TTC549 (cell line): ENCODE measurements at regions not wholly inside any gene's neighbourhood (a gene's known extent, or its start where the extent isn't known, plus 50 kb on each side); places are given as distances from the start of the nearest gene placed in this dataset.

Experiments used
- FAIRE-seq: peaks from 2 replicates; lab custom pipeline; 2012; peaks lifted over from hg19 to GRCh38; lab: Jason Lieb, UNC

DNA sequence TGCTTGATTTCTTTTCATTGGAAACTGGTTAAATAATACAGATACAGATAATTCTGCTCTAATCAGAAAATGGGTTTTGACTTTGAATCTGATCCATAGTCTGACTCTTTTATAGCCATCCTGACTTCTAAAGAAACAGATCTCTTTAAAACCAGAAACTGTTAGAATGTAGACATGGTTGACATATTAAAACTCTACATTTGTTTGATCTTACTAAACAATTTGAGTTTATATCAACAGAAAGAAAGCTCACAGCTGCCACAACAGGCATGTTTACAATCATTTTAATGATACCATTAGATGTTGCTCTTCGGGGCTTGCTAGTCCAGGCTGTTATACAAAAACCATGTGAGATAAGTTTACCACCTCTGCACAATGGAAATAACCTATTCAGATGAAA, 193.0 kb upstream of the SEMA3A start:
- FAIRE-seq = no peak

DNA sequence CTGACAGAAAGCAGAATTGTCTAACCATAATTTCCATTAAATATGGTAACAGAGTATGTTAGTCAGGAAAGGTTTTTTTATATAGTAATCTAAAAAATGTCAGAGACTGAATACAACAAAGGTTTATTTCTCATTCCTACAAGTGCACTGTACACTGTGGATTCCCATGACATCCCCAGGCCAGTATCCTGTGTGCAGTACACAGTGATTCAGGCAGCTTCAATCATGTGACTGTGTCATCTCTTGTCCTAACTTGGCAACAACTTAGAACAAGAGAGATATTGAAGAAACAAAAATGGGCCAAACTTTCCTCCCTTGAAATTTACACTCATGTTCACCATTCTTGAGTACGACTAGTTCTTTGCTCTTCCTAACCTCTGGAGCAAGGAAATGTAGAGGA, 189.8 kb upstream of the SEMA3A start:
- FAIRE-seq = no peak

DNA sequence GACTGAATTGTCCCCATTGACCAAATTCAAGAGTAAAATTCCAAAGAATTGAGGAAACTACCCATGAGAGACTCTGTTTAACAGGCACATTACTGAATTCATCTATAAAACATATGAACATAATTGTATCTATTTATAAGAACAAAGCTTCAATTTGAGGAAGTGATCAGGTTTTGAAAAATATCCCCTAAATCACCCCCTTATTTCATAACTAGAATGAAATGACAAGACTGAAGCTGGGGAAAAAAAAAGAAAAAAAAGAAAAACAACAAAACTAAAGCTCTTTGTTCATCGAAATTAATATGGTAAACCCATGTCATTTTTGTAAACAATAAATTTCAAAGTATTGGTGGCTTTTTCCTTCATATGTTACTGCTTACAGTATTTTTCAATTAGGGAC, 184.9 kb upstream of the SEMA3A start:
- FAIRE-seq = no peak

DNA sequence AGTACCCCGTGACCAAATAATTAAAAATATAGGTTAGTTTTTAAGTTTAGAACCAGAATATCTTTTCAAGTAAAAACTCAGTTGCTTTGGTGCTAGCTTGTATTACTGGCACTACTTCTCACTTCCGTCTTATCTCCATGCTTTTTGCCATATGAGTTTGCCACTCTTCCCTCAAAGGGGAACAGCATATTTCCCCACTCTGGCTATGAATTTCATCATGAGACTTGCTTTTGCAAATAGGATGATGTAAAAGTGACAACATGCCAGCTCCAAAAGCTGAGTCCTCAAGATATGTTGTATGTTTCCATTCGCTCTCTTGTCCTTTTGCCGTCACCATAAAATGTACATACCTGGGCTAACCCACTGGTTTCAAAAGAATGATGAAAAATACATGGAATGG, 178.1 kb upstream of the SEMA3A start:
- no peak for FAIRE-seq

DNA sequence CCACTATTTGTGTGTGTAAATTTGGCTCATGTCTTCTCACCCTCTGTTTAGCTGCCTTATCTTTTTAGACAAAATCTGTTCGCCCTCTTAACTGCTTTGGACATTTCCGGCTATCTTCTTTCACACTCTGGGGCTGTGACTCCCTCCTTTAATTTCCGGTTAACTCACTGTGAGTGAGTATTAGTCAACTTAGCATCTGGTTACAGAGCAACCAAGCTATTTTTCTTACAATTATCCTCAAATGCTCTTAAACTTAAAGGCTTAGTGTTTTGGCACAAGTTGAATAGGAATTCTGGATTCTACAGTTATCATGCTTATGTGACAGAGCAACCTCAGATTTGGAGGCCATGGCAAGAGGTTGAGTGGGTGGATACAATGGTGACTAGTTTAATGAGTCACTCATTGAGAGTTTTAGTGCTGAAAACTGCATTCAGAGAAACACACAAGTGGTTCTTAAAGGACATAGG, 177.6 kb upstream of the SEMA3A start:
- no peak for FAIRE-seq

- no peak for FAIRE-seq
Measured at GRCh38 chr7:84370114-84370513, 175.5 kb upstream of the SEMA3A start.

- no peak for FAIRE-seq
Measured at GRCh38 chr7:84368122-84368521, 173.5 kb upstream of the SEMA3A start.

DNA sequence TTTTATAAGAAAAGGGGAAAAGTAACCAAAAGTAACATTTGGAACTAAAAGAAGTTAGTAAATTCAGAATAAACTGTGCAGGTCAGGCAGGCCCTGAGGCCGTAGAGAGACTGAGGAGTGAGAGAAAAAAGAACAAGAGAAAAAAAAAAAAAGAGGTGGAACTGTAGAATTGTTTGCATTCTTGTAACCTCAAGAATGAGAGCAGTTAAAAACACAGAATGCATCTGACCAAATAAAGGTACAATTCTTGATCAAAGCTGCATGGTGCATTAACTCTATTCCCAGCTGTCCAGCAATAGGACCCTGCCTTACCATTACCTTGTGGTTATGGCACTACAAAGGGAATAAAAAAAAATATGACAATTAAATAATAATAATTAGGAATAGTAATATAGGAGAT, 170.1 kb upstream of the SEMA3A start:
- no peak for FAIRE-seq

GRCh38 chr7:84363741-84364140, 169.2 kb upstream of the SEMA3A start:
- FAIRE-seq = no peak

DNA sequence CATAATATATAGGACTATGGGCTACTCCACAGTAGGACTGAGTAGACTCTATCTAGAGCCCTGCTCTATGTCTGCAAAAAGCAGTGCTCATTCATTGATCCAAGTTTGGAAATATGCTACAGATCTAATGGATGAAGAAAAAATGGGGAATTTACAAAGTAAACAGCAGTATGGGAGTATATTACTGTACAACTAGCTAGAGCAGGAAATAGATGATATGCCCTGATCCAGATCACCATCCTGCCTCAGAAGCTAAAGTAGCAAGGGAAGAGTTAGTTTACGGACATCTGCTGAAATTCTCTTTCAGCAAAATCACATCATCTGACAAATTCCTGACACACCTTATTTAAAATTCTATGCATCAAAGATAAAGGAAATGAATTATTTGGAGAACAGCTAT, 168.2 kb upstream of the SEMA3A start:
- FAIRE-seq = no peak

- FAIRE-seq = no peak
Measured at GRCh38 chr7:84362360-84362759, 167.8 kb upstream of the SEMA3A start.

DNA sequence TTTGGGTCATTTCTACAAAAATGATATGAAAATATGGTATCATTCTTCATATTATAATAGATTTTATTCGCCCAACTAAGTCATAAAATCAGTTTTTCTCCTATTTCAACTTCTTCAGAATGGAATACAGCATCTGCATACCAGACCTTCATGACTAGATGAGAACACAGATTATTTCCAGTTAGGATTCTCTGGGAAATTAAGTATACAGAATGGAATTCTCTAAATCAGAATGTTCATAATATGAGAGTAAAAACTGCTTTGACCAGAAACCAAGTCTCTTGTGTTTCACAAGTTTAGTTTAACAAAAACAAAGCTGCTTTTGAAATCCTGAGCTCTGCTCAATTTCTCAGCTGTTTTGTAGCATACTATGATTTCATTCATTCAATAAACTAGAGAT, 160.3 kb upstream of the SEMA3A start:
- no peak for FAIRE-seq

DNA sequence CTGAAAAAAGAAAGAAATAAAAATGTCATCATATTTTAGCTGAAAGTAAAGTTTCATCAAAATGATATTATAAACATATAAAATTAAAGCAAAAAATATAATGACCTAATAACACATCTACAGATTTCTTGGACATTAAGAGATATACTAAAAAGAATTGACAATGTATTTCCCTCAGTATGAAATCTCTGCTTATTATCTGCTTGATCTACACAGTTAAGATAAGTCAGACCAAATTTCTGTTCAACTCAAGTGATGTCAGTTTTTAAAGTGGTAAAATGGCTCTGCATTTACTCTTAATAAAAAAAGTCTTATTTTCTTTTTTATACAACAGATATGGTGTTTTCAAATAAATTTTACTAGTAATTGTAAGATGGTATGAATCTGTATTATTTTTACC, 159.4 kb upstream of the SEMA3A start:
- no peak for FAIRE-seq

DNA sequence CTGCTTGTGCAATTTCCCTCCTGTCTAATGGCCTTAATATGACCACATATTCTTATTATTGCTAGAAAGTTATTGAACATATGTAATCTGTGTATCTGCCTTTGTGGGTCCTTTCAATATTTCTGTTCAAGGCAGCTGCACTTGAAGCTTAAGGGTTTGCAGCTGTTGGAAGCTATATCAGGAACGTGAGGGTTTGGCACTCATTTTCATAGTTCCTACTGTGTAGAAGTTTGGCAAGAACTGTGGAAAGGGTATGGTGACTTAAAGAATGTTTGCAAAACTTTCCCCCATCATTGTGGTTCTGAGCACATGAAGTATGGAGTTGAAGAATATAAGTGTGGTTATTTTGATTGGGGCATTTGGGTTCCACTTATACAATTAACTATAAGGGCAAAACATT, 144.7 kb upstream of the SEMA3A start:
- no peak for FAIRE-seq

DNA sequence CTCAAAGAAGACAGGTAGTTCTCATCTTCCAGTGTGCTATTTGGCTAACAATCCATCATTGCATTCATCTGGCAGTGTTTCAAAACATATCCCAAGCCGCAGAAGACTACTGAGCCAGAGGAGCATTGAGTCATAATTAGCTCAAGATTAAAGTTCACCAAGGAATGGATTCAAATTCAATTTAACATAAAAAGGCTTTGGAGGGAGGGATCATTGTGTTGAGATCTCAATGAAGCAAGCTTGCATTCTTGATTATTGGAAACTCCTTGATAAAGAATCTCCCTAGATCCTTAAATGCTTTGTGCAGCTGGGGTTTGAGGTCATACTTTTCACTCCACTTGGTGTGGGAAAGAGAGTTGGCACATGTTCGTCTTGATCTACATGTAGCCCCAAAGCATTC, 142.8 kb upstream of the SEMA3A start:
- FAIRE-seq = no peak

DNA sequence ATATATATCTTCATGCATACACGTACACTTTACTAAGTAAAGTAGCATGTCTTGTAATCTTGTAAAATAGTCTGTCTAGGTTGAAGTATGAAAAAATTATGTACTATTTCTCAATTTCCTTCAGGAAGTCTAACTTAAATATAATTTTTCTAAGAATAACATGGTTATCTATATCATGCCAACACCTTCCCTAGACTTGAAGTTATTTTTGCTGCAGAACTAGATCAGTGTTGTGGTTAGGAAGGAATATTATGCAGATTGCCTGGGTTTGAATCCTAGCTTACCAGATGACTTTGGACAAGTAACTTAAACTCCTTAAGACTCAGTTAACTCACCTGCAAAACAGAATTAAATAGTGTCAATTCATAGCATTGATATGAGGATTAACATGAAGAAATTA, 142.2 kb upstream of the SEMA3A start:
- no peak for FAIRE-seq

GRCh38 chr7:84336303-84336702, 141.7 kb upstream of the SEMA3A start:
- FAIRE-seq = no peak

DNA sequence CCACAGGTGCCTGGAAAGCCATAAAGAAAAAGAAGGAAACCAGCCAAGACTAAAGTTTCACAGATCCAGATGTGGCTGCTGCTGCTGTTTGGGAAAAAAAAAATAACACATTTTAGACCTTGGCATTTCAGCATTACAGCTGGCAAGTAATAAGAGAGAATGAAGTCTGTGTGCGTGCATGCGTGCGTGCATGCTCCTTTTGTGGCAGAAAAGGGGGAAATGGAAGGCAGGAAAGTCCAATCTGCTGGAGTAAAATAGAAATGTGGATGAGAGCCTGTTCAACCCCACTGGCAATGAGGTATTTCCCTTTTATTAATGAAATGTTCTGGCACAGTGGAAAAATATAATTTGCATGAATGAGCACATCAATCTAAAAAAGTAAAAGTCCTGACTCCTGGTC, 137.0 kb upstream of the SEMA3A start:
- no peak for FAIRE-seq

DNA sequence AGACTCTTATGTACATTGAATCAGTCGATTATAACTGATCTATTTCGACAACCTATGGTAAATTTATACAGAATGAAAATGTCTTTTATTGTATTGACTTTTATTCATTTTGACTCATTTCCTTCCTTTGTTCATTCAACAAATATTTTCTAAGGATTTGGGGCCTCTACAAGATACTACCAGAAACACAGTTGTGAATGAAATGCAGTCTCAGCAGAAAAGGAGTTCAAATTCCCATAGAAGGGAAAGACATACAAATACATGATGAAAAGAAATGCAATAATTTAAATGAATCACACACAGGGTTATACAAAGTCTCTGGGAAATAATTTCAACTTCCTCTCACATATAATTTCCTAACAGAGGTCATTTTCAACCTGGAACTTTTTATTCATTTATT, 134.0 kb upstream of the SEMA3A start:
- FAIRE-seq = no peak

- FAIRE-seq = no peak
Measured at GRCh38 chr7:84324136-84324630, 129.6 kb upstream of the SEMA3A start.

GRCh38 chr7:84317536-84317935, 122.9 kb upstream of the SEMA3A start:
- FAIRE-seq = no peak

- no peak for FAIRE-seq
Measured at GRCh38 chr7:84314263-84314662, 119.7 kb upstream of the SEMA3A start.

DNA sequence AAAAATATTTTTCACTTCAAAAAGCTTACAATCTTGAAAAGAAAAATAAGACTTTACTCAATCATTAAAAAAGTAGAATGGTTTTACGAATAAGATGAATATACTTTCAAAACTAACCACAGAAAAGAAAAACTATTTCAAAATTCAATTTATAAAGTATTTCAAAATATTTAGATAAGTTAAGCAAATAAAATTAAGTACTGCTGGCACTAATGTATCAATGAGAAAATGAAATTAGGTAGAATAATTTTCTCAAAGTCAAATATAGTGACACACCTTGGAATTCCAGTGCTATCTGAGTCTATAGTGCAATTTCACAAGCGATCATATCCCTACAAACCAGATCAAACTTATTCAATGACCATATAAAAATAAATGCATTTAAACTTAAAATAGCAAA, 109.8 kb upstream of the SEMA3A start:
- FAIRE-seq = no peak

GRCh38 chr7:84302949-84303348, 108.4 kb upstream of the SEMA3A start:
- FAIRE-seq = no peak

DNA sequence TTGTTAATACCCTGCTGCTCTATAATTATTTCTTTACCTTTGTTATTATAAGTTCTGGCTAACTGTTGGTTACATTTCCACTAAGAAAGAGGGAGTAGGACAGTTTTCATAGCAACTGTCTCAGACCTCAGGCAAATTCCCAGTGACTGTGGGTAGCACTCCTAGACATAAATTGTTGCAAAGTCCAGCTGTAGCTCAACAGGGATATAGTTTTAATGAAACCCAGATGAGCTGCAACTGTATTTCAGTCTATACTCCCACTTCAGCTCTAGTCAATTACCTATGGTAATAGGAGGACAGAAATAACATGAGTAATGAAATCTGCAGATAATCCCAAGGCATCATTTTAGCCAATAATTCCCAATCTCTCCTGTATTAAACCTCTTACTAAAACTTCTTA, 103.0 kb upstream of the SEMA3A start:
- no peak for FAIRE-seq
